GM12891 (cell line): ENCODE measurements at regions not wholly inside any gene's neighbourhood (a gene's known extent, or its start where the extent isn't known, plus 50 kb on each side); places are given as distances from the start of the nearest gene placed in this dataset.

Experiments
- PAX5 ChIP-seq: IDR thresholded peaks from 2 replicates; pipeline ENCODE4 v1.6.1; 2011; ENCODE audit warnings: low read length, moderate library complexity, mild to moderate bottlenecking; ENCODE audit not compliant: insufficient read depth, severe bottlenecking
- POLR2A ChIP-seq: IDR thresholded peaks from 2 replicates; pipeline ENCODE4 v1.6.1; 2011; ENCODE audit warnings: low read depth, low read length, control low read depth
- POLR2AphosphoS5 ChIP-seq: IDR thresholded peaks from 2 replicates; pipeline ENCODE4 v1.6.1; 2011; ENCODE audit warnings: low read depth, low read length, control low read depth
- SPI1 ChIP-seq: IDR thresholded peaks from 2 replicates; pipeline ENCODE4 v1.6.1; 2011; ENCODE audit warnings: low read depth, low read length, control low read depth
- TAF1 ChIP-seq: IDR thresholded peaks from 2 replicates; pipeline ENCODE4 v1.6.1; 2011; ENCODE audit warnings: low read depth, low read length, control low read depth

- TF ChIP-seq POLR2A = no peak
- TF ChIP-seq PAX5 = no peak
- no peak for TF ChIP-seq TAF1
- TF ChIP-seq POLR2AphosphoS5 = no peak
- TF ChIP-seq SPI1 = no peak
These were observed 264.5 kb upstream of the MEX3C start for GRCh38 chr18:51461956-51462355.
